Ureter (tissue), 1 donor: ENCODE measurements at regions not wholly inside any gene's neighbourhood (a gene's known extent, or its start where the extent isn't known, plus 50 kb on each side); places are given as distances from the start of the nearest gene placed in this dataset.
"Not testable (repeated sequence)": the region's sequence is repeated elsewhere in the genome, so short reads cannot be mapped to it uniquely, and the experiment has no call there.

Experiments used
- DNase-seq: peaks from one replicate; pipeline ENCODE4 v3.0.0-alpha.2; 2020; ENCODE audit warnings: low spot score
- donor health status: DM: yes; HTN: yes; CAD: no.

- no peak for DNase-seq
Observed at GRCh38 chr6:68024570-68025269, 610.4 kb upstream of the ADGRB3 start.

DNA sequence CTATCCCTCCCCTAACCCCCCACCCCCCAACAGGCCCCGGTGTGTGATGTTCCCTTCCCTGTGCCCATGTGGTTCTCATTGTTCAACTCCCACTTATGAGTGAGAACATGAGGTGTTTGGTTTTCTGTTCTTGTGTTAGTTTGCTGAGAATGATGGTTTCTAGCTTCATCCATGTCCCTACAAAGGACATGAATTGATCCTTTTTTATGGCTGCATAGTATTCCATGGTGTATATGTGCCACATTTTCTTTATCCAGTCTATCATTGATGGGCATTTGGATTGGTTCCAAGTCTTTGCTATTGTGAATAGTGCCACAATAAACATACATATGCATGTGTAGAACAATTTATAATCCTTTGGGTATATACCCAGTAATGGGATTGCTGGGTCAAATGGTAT is 612.1 kb upstream of the ADGRB3 start:
- DNase-seq: not testable (repeated sequence)

DNA sequence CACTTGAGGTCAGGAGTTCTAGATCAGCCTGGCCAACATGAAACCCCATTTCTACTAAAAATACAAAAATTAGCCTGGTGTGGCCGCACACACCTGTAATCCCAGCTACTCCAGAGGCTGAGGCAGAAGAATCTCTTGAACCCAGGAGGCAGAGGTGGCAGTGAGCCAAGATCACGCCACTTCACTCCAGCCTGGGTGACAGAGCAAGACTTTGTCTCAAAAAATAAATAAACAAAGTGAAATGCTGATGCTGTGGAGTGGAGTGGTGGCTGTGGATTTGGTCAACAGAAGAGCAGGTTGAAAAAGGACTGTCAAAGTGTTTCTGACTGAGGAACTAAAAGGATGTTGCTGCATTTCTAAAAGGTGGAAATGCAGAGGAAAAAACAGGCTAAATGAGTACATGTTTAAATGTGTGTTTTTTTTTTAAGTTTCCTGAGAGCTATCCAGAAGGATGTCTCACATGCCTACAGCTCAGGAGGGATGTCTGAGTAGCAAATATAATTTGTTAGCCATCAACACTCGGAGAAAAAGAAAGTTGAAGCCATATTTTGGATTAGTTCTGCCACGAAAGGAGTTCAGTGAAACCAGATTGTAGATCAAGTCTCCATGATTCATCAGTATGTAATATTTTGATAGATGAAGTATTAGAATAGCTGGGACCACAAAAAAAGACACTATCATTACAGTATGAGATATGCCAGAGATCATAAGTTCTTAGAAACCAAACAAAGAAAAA is 621.1 kb upstream of the ADGRB3 start:
- DNase-seq: no peak

- DNase-seq: no peak
Observed at GRCh38 chr6:68012822-68013221, 622.3 kb upstream of the ADGRB3 start.

DNA sequence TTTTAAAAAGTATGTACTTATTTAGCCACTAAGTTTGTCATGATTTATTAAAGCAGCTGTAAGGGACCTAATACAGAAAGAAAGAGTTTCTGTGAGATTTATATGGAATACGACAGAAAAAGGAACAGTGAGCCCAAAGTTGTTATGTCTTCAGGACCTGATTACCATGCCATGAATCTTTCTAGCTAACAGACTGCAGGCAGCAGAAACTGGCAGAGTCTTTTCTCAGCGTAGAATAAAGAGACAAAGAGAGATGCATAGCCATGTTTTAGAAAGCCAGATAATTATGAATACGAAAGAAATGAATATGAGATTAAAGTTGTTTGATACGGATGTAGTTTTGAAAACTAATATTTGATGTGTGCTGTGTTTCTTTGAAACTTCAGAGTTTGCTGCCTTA is 624.1 kb upstream of the ADGRB3 start:
- DNase-seq: no peak

- no peak for DNase-seq
Observed at GRCh38 chr6:68008445-68008844, 626.6 kb upstream of the ADGRB3 start.

GRCh38 chr6:68007717-68008116 is 627.4 kb upstream of the ADGRB3 start:
- DNase-seq: no peak

- DNase-seq: no peak
Observed at GRCh38 chr6:67986694-67987232, 648.3 kb upstream of the ADGRB3 start.

DNA sequence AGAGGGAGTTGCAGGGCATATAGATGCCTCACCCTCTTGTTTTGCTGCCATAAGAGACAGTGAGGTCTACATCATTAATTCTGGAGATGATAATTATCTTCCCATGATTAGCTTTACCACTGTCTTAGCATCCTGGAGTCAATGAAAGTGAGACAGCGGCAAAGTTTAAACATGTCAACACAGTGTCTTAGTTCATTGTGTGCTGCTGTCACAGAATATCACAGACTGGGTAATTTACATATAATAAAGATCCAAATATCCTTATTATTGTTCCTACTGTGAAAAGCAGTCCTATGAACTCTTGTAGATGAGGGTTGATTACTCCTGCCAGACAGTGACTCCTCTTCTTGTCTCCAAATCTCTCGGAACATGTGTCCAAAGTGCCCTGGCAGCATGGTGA is 658.6 kb upstream of the ADGRB3 start:
- no peak for DNase-seq

- DNase-seq: no peak
Observed at GRCh38 chr6:67974931-67975330, 660.2 kb upstream of the ADGRB3 start.

- no peak for DNase-seq
Observed at GRCh38 chr6:67971812-67972211, 663.3 kb upstream of the ADGRB3 start.

GRCh38 chr6:67966830-67967229 is 668.3 kb upstream of the ADGRB3 start:
- no peak for DNase-seq

DNA sequence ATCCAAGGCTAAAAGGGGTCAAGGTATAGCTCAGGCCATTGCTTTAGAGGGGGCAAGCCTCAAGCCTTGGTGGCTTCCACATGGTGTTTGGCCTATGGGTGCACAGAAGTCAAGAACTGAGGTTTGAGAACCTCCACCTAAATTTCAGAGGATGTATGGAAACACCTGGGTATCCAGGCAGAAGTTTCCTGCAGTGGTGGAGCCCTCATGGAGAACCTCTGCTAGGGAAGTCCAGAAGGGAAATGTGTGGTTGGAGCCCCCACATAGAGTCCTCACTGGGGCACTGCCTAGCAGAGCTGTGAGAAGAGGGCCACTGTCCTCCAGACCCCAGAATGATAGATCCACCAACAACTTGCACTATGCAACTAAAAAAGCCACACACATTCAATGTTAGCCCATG is 678.7 kb upstream of the ADGRB3 start:
- no peak for DNase-seq

- DNase-seq: no peak
Observed at GRCh38 chr6:67952948-67953347, 682.1 kb upstream of the ADGRB3 start.

- DNase-seq: no peak
Observed at GRCh38 chr6:67952121-67952520, 683.0 kb upstream of the ADGRB3 start.

DNA sequence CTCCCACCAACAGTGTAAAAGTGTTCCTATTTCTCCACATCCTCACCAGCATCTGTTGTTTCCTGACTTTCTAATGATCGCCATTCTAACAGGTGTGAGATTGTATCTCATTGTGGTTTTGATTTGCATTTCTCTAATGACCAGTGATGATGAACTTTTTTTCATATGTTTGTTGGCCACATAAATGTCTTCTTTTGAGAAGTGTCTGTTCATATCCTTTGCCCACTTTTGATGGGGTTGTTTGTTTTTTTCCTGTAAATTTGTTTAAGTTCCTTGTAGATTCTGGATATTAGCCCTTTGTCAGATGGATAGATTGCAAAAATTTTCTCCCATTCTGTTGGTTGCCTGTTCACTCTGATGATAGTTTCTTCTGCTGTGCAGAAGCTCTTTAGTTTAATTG is 687.3 kb upstream of the ADGRB3 start:
- DNase-seq: not testable (repeated sequence)

- no peak for DNase-seq
Observed at GRCh38 chr6:67935976-67936477, 699.1 kb upstream of the ADGRB3 start.

DNA sequence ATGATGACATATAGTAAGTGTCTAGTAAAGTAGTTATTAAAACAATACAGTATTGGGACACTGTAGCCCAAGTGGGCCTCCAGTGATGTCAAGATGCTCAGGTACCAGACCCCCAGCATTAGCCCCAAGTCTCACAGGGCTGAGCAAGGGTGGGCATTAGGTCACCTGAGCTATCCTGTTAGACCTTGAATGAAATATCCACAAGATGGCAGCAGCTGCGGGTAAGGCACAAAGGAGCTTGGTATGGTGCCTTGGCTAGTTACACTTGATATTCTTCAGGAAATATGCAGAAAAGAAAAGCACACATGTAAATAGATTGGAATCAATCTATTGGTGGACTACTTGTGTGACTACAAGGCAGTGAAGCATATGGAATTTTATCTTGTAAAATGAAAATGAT is 701.8 kb upstream of the ADGRB3 start:
- DNase-seq: no peak

DNA sequence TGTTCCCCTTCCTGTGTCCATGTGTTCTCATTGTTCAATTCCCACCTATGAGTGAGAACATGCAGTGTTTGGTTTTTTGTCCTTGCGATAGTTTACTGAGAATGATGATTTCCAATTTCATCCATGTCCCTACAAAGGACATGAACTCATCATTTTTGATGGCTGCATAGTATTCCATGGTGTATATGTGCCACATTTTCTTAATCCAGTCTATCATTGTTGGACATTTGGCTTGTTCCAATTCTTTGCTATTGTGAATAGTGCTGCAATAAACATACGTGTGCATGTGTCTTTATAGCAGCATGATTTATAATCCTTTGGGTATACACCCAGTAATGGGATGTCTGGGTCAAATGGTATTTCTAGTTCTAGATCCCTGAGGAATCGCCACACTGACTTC is 712.5 kb upstream of the ADGRB3 start:
- DNase-seq: not testable (repeated sequence)

- not testable (repeated sequence) for DNase-seq
Observed at GRCh38 chr6:67920040-67920439, 715.0 kb upstream of the ADGRB3 start.

DNA sequence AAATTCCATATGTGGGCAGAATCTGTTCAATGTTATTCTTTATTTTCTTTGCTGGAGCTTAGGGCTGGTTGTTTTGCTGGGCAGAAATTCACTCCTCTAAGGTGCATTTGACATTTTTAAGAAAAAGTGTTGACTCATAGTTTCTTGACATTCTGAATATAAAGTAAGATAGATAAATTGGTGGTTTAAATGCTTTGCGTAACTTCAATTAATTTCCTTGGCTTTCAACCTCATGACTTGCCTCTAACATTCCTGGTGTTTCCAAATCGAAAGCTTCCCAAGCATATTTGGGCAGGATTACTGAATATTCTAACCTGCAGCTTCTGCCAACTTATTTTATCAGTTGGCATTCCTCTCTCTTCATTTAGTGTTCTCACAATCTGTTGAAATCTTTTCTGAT is 718.7 kb upstream of the ADGRB3 start:
- no peak for DNase-seq

- no peak for DNase-seq
Observed at GRCh38 chr6:67914419-67914818, 720.7 kb upstream of the ADGRB3 start.

GRCh38 chr6:67909354-67909753 is 725.7 kb upstream of the ADGRB3 start:
- no peak for DNase-seq
